Loucy (cell line): ENCODE measurements at regions not wholly inside any gene's neighbourhood (a gene's known extent, or its start where the extent isn't known, plus 50 kb on each side); places are given as distances from the start of the nearest gene placed in this dataset.

Experiments
- H2AFZ ChIP-seq: fragments of 200-600 bp; sonication (generic); 2 replicates; pipeline ENCODE4 v1.6.0; 2016; ENCODE audit warnings: antibody characterized with exemption, mild to moderate bottlenecking, low read length, moderate library complexity
- H3F3A ChIP-seq: fragments of 200-600 bp; 2 replicates; pipeline ENCODE4 v1.6.0; 2016; ENCODE audit warnings: antibody characterized with exemption, low read depth, mild to moderate bottlenecking
- H3K27me3 ChIP-seq: fragments of 200-600 bp; sonication (generic); 2 replicates; pipeline ENCODE4 v1.6.1; 2014; ENCODE audit warnings: low read length, mild to moderate bottlenecking; ENCODE audit not compliant: insufficient read depth, poor library complexity, severe bottlenecking
- H3K36me3 ChIP-seq: fragments of 200-600 bp; sonication (generic); 2 replicates; pipeline ENCODE4 v1.6.1; 2016; ENCODE audit warnings: low read length; ENCODE audit not compliant: insufficient read depth
- H3K4me1 ChIP-seq: fragments of 200-600 bp; sonication (generic); 2 replicates; pipeline ENCODE4 v1.5.1; 2014; ENCODE audit warnings: low read length, mild to moderate bottlenecking; ENCODE audit not compliant: insufficient read depth, poor library complexity, severe bottlenecking
- H3K4me2 ChIP-seq: fragments of 200-600 bp; sonication (generic); 2 replicates; pipeline ENCODE4 v1.6.0; 2014; ENCODE audit warnings: antibody characterized with exemption, low read length, low read depth, mild to moderate bottlenecking; ENCODE audit not compliant: poor library complexity, severe bottlenecking
- H3K4me3 ChIP-seq: fragments of 200-600 bp; sonication (generic); 2 replicates; pipeline ENCODE4 v1.5.1; 2014; ENCODE audit warnings: low read length, mild to moderate bottlenecking, mixed read lengths; ENCODE audit not compliant: poor library complexity, severe bottlenecking
- H3K79me2 ChIP-seq: fragments of 200-600 bp; sonication (generic); 2 replicates; pipeline ENCODE4 v1.6.1; 2014; ENCODE audit warnings: low read length; ENCODE audit not compliant: insufficient read depth
- H3K9ac ChIP-seq: fragments of 200-600 bp; sonication (generic); 2 replicates; pipeline ENCODE4 v1.6.0; 2014; ENCODE audit warnings: mild to moderate bottlenecking, low read depth, low read length, moderate library complexity; ENCODE audit not compliant: poor library complexity, severe bottlenecking
- H3K9me2 ChIP-seq: fragments of 200-600 bp; sonication (generic); replicated peaks from 2 replicates; pipeline ENCODE4 v1.6.1; 2016; ENCODE audit warnings: low read depth, low read length, mixed read lengths
- H3K9me3 ChIP-seq: fragments of 200-600 bp; sonication (generic); 2 replicates; pipeline ENCODE4 v1.6.1; 2014; ENCODE audit warnings: mild to moderate bottlenecking, antibody characterized with exemption, low read length, low read depth; ENCODE audit not compliant: insufficient read depth
- H4K20me1 ChIP-seq: fragments of 200-600 bp; sonication (generic); 2 replicates; pipeline ENCODE4 v1.6.0; 2014; ENCODE audit warnings: antibody characterized with exemption, low read length, mild to moderate bottlenecking; ENCODE audit not compliant: insufficient read depth, poor library complexity, severe bottlenecking
- EZH2phosphoT487 ChIP-seq: fragments of 200-600 bp; IDR thresholded peaks from 2 replicates; pipeline ENCODE4 v1.6.1; 2018; ENCODE audit warnings: antibody characterized with exemption, mild to moderate bottlenecking, moderate library complexity, borderline replicate concordance
- TF ChIP-seq, protein P1 (sequence below): fragments of 200-600 bp; sonication (generic); conservative IDR thresholded peaks from 2 replicates; pipeline ENCODE4 v1.5.1; 2014; ENCODE audit warnings: mild to moderate bottlenecking, antibody characterized with exemption, low read length

DNA sequence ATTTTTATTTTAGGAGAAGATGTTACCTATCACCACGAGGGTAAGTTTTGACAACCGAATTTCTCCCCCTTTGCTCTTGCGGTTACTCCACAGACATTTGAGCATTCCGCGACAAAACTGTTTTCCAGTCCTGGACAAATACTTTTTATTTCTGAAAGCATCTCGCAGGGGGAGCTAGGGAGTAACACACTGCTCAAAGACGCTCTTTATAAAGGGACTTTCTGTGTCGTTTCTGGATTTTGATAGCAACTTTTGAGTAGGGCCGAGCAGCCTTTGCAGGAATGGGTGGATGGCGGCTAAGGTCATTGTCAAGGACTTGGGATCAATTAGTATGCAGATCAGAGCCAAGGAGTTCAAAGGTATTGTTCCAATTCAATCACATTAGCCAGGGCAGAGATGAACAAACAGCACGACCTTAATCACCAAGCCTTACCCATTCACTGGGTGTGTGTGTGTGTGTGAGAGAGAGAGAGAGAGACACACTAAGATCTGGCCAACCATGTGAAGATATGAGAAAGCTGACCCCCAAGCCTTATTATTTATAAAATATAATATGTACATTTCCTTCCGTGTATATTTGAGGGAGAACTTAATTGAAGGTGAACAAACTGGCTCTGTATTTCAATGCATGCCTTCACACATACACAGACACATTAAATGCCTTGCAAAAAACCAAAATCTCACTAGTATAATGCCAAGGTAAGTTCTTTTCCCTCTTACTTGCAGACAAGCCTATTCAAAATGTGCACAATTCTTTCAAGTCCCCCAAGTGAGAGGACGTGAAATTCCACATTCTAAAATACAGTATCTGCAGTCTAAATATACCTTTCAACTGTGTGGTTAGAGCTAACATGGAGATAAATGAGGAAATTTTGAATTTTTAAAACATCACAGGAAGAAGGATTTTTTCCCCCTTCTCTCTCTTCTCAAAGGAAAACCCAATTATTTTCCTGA, 613.8 kb downstream of the VRK1 start:
- Histone ChIP-seq H3F3A (no peaks in the 10 kb centered on the region), H3K4me1 (no peaks in the 10 kb centered on the region), H3K79me2 (no peaks in the 10 kb centered on the region), H3K9me3 (no peaks in the 10 kb centered on the region), H2AFZ (no peak overlapping the region), H3K9ac (no peak overlapping the region), H3K9me2 (no peaks in the 10 kb centered on the region), H4K20me1 (no peaks in the 10 kb centered on the region), H3K4me3 (no peak overlapping the region), H3K36me3 (no peaks in the 10 kb centered on the region), H3K27me3 (no peaks in the 10 kb centered on the region), H3K4me2 (no peak overlapping the region)
- TF ChIP-seq, protein P1, sequence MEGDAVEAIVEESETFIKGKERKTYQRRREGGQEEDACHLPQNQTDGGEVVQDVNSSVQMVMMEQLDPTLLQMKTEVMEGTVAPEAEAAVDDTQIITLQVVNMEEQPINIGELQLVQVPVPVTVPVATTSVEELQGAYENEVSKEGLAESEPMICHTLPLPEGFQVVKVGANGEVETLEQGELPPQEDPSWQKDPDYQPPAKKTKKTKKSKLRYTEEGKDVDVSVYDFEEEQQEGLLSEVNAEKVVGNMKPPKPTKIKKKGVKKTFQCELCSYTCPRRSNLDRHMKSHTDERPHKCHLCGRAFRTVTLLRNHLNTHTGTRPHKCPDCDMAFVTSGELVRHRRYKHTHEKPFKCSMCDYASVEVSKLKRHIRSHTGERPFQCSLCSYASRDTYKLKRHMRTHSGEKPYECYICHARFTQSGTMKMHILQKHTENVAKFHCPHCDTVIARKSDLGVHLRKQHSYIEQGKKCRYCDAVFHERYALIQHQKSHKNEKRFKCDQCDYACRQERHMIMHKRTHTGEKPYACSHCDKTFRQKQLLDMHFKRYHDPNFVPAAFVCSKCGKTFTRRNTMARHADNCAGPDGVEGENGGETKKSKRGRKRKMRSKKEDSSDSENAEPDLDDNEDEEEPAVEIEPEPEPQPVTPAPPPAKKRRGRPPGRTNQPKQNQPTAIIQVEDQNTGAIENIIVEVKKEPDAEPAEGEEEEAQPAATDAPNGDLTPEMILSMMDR: no peak; the same call in 1 of the 2 replicates
- no peak for TF ChIP-seq EZH2phosphoT487

DNA sequence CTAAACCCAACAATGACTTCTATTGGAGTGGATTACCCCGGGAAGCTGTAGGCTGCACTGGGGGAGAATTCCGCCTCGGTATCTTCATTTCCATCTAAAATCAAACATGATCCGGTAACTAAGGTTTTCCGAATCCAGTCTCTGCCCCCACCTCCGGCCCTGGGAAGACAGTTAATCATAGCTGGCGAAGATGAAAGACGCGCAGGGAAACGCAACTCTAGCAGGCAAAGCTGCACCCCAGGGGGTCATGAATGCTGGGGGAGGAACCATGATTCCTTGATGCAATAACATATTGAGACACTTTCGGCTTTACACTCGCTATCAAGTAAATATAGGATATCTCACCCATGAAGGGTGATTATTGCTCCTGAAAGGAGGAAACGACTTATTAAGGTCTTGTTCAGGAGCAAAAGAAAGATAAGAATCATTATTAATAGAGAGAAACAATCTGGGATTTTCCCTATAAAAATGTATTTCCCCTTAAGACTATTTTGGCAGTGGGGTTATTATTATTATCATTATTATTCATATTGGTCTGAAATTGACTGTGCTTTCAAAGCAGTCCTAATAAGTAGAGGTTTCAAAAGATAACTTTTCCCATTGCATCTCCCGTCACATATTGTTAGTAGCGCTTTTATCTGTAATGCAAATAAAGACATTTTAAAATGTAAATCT, 614.9 kb downstream of the VRK1 start:
- no peak for TF ChIP-seq EZH2phosphoT487
- Histone ChIP-seq H3K27me3 (no peaks in the 10 kb centered on the region), H3K4me3 (no peak overlapping the region), H2AFZ (no peak overlapping the region), H3K79me2 (no peaks in the 10 kb centered on the region), H3K36me3 (no peaks in the 10 kb centered on the region), H3K9me2 (no peaks in the 10 kb centered on the region), H3F3A (no peaks in the 10 kb centered on the region), H4K20me1 (no peaks in the 10 kb centered on the region), H3K4me2 (no peak overlapping the region), H3K4me1 (no peaks in the 10 kb centered on the region), H3K9ac (no peak overlapping the region), H3K9me3 (no peaks in the 10 kb centered on the region)

DNA sequence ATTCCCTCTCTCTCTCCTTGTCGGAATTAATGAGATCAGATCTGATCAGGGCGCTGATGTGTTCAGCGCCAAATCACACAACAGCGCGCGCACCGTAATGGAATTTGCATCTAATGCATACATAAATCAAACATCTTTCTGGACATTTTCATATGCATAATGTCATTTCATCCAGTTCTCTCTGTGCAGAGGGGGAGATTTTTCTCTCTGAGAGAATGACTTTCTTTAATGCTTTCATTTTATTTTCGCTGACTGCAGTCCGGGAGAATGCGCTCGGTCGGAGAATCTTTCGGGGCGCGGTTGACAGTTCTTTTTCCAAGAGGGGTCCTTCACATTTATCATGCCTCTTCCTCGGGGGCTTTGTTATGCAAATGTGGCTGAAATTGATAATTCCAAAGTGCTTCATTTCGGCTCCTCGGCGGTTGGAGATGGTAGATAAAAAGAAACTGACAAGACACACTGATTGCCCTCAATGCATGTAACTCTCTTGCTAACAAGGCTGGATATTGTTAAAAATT, 615.9 kb downstream of the VRK1 start:
- Histone ChIP-seq H2AFZ (no peak overlapping the region), H3K36me3 (no peaks in the 10 kb centered on the region), H4K20me1 (no peaks in the 10 kb centered on the region), H3K4me1 (no peaks in the 10 kb centered on the region), H3F3A (no peaks in the 10 kb centered on the region), H3K9ac (no peak overlapping the region), H3K4me2 (no peak overlapping the region), H3K79me2 (no peaks in the 10 kb centered on the region), H3K4me3 (no peak overlapping the region), H3K27me3 (no peaks in the 10 kb centered on the region), H3K9me2 (no peaks in the 10 kb centered on the region), H3K9me3 (no peaks in the 10 kb centered on the region)
- TF ChIP-seq, protein P1: no peak
- TF ChIP-seq EZH2phosphoT487: no peak
